HuH-7 (cell line): ENCODE measurements at regions not wholly inside any gene's neighbourhood (a gene's known extent, or its start where the extent isn't known, plus 50 kb on each side); places are given as distances from the start of the nearest gene placed in this dataset.

Experiments
- DNase-seq: peaks from one replicate; pipeline ENCODE4 v3.0.0; 2011; ENCODE audit warnings: low spot score

DNA sequence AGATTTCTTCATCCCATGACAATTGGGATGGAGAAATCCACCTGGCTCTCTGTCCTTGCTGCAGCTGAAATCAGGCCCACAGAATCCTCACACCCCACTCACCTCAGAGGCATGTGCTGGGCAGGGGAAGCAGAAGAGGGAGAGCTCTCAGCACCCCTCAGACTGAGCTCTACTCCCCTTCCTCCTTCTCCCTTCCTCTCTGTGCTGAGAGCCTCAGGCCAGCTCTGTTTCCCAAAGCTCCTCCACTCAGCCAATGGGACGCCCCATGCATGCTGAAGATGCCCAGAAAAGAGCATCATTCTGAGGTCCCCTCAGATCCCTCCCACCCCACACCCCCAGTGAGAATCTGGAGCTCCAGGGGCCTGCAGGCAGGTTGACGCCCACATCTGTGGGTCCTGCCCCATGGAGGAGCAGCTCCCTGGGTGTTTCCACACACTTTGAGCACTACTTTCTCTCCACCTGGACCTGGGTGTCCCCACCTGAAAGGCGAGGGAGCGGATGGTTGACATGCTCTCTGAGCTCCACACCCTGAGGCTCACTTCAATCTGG is 637.7 kb upstream of the ID2 start:
- DNase-seq: no peak

DNA sequence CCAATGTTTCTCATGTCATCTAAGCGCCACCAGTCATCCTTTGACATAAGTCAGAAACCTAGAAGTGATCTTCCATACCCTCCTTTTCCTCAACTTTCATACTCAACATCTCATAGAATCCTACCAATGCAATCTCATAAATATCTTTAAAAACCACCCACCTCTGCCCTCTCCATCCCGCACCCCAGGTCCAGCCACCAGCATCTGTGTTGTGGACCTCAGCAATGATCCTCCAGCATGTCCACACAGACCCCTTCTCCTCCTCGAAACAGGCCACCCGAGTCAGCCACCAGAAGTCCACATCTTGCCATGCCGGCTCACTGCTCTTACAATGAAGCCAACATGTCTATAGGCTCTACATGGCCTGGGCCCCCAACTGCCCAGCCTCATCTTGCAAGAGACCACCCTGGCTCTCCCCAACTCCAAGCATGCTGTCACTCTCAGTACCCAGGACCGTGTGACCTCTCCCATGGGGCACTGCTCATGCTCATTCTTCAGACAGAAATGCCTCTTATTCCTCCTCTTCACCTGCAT is 636.7 kb upstream of the ID2 start:
- DNase-seq: no peak

DNA sequence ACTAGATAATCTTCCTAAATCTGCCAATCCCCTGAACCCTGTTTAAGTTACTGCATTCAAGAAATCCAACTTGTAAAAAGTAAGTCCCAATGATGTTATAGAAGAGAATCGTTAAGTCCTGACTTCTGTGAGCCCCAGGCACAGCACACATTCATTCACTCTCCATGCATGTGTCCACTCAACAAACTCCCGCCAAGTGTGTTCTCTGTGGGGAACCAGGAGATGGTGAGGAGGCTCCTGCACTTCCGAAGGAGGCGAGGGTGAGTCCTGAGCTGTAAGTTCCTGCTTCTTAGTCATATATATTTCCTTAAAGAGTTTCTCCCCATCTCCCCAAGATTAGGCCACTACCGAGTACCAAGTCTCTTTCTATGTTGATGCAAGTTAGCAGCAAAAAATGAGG is 635.0 kb upstream of the ID2 start:
- DNase-seq: no peak

DNA sequence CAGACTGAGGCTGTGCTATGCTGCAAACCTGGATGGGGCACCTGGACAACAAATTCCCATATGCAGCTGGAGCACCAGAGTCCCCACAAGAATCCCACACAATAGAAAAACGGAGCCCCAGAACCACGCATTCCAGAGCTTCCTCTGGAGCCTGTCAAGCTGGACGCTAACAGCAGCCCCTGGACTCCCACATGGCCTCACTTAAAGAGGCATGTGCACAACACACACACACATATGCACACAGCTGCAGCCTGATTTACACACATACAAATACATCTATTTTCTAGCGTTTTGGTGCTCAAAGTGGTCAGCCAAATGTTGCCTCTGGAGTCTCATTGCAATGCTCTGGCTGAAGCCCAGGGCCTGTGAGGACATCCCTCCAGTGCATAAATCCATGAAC is 632.7 kb upstream of the ID2 start:
- DNase-seq: no peak

DNA sequence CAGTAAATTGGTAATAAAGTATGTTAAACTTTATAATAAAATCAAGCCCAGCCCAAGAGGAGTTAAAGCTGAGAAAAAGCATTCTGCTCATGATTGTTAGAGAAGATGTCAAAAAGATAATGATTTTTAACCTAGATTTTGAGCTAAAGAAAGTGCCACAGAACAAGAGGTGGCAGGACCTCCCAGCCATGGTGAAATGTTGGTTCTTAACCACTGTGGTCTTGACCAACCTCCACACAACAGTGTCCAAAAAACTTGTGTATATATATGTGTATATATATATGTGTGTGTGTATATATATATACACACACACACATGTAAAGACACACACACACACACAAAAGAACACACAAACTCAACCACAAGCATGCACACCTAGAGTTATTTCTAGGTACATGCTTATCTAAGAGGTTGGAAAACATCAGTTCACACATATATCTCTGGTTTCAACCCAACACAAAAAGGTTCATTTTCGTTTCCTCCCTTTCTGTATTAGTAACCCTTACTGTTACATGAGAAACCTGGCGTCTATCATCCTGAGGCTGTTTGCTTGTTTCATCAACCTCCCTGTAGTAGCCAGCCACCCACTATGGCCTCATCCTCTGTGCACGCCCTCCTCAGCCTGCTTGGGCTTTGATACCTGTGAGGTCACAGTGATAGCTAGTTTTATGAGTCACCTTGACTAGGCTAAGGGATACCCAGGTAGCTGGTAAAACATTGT is 631.8 kb upstream of the ID2 start:
- no peak for DNase-seq

DNA sequence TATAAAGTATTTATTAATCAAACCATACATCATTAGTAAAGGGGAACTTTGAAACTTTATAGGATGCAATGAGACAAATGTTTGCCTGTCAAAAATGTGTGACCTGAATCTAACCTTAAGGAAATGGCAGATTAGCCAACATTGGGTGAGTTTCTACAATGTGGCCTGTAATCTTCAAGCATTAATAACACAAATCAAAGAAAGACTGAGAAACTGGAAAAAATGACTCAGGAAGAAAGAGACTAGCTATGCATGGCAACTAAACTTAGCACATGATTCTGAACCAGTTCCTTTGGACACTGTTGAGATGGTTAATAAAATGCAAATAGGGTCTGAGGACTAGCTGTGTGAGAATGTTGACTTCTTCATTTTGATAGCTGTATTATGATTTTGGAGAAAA is 628.6 kb upstream of the ID2 start:
- DNase-seq: no peak

DNA sequence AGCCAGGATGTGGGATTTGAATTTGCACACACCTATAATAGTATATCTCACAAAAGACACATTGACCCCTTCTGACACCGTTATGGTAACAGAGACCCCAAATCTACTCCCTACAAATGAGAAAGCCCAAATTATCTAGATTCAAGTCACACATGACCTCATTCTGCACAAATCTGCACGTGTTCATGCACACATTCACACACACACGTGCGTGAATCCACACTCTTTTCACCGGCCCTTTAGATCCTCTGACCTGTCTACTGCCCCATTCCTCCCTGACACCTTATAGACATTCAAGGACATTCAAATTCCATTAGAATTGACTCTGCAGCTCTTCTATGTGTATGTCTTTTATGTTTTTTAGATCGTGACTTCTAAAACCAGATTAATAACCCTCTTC is 627.8 kb upstream of the ID2 start:
- no peak for DNase-seq

DNA sequence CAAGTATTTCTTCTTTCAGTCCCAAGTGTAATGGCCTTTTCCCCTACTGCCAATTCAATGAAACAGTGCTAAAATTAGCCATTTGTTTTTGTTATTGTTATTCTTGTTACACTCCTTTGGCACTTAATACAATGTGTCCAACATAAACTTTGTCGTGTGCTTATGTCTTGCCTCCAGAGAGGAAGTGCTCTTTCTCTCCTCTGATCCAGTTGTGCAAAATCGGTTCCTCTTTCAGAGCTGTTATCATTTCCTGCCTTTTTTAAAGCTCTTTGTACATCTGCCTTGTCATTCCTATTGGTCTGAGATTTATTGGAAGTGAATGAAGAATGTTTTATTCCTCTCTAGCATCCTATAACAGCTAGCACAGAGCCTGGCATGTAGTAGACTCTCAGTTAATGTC is 623.2 kb upstream of the ID2 start:
- DNase-seq: no peak

DNA sequence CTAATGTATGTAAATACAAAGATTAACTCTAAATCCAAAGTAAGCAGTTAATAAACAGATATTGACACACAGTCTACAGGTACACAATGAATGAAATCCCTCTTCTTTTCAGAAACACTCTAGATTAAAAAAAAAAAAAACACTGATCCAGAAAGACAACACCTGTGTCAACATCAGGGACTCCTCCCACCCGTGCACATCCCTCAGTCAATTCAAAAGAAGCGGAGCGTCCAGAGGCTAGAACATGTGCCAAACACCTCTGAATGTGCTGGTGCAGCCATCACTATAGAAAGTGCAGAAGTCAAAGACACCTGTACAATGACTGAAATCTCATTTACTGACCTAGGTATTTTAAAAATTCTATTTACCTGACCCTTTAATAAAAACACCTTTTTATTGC is 622.6 kb upstream of the ID2 start:
- no peak for DNase-seq

DNA sequence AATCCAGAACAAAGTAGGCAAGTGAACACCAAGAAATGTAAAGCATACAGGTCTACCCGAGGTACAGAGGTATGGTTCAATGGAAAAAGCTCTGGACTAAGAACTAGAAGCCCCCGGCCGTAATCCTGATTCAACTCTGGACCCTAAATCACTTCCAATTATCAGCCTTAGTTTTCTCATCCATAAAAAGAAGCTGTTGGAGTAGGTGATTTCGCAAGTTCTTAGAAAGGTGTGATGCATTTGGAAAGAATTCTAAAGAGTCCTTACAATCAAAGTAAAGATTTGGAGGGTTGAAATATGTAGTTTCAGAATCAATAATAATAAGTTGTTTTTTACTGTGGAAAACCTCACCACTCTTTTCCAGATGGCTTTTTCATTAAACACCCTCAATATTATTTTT is 622.1 kb upstream of the ID2 start:
- DNase-seq: no peak

DNA sequence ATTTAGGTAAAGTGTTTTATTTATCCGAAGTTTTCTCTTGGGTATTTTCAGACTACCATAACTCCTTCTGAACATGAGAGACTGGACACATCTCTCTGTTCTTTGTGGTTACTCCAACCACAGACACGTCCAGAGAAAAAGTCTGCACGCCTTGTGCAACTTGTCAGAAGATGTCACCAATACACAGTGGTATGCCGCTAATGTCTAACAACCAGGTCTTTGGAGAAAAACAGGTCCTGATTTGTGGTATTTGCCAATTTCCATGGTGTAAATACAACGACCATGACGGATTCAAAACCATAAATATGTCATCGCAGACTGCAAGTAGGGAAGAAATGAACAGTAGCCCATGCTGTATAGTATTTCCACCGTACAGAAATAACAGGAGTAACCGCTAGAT is 620.6 kb upstream of the ID2 start:
- no peak for DNase-seq

DNA sequence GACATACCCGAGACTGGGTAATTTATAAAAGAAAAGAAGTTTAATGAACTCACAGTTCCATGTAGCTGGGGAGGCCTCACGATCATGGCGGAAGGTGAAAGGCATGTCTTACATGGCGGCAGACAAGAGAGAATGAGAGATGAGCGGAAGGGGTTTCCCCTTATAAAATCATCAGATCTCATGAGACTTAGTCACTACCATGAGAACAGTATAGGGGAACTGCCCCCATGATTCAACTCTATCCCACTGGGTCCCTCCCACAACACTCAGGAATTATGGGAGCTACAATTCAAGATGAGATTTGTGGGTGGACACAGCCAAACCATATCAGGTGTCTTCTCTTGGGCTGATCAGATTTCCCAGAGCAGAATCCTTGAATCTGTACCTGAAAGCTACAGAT is 617.3 kb upstream of the ID2 start:
- no peak for DNase-seq

DNA sequence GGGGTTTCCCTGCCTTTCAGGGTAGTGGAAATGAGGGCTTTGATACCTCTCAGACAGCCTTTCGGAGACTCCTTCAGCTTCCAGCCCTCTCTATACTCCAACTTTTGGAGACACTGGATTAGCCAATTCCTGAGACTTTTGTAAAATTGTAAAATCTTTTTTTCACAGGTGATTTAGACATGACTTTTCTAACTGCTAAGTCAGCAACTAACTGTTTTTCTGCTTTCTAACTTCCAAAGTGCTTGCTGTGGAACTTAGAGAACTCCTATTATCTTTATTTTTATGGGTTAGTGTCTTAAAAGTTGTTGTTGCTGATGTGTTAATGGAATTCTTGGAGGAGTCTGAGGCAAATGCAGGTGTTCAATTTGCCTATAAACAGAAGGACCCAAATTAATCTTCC is 616.7 kb upstream of the ID2 start:
- no peak for DNase-seq

DNA sequence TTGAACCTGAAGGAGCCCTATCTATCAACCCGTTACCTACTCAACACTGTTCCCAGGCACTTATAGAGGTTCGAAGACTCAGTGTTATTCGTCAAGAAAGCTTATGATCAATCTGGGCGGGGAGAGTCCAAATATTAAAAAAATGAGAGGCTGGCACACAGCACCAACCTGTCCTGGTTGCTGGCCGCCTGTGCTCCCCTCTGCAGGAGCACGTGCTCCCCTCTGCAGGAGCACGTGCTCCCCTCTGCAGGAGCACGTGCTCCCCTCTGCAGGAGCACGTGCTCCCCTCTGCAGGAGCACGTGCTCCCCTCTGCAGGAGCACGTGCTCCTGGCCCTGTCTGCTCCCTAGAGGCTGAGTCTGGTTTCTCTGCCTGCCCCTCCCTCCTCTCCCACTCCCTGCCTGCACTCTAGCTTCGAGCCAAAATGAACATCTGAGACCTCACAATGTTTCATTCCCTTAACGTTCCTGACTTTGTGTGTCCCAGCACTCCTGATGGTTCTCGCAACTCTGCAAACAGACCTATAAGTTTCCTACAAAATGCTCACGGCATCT is 614.0 kb upstream of the ID2 start:
- DNase-seq: no peak

DNA sequence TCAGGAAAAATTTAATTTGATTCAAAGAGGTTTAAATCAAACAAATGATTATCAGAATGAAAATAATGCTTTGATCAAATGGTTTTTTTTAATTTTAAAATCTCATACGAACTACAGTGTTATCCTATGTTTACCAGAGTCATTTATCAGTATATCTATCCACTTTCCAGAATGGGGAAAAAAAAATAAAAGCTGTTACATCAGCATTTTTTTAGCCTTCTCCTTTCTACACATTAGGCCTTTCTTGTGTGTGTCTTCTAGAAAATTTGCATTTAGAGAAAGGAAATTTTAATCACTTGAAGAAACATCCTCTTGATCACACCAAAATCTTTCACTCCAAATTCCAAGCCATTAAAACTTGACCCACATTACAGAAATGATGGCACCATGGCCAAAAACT is 608.9 kb upstream of the ID2 start:
- no peak for DNase-seq

DNA sequence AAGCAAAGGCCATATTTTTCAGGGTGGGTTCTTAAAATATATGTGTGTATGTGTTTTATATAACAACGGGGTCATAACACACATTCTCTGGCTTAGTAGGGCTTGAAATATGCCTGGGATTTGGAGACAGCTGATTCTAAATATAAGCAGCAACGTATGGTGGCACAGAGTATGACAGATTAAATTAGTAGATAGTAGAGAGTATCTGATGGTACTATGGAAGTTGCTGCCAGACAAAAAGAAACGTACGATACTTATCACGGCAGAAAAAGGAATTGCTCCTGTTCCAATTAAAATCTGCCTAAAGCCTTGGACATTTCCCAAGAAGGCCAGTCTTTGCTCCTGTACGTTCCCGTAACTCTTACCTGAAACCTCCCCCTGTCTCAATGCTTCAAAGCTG is 607.9 kb upstream of the ID2 start:
- DNase-seq: no peak

DNA sequence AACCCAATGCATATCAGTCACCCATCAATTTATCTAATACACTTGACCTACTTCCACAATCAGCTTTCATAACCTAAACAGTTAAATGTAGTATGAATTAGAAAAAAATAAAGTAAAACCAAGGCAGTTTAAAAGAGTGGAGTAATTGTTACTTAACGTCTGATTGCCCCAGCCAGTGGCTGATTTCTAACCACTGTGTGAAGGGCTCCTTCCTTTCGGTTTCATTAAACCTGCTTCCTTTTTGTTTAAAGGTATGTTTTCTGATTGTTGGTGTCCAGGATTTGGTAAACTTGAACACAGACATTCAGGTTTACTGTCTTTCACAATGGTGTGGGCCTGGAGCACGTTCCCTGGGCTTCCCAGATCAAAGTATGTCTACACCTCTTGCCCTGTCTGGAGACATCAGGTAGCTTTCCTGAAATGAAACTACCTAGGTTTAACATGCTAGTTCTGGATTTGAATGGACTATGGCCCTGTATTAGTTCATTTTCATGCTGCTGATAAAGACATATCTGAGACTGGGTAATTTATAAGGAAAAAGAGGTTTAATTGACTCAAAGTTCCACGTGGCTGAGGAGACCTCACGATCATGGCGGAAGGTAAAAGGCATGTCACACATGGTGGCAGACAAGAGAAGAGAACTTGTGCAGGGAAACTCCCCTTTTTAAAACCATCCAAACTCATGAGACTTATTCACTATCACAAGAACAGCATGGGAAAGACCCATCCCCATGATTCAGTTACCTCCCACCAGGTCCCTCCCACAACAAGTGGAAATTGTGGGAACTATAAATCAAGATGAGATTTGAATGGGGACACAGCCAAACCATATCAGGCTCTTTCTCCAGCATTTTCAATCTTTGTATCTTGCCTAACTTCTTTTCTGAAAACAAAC is 605.2 kb upstream of the ID2 start:
- no peak for DNase-seq

DNA sequence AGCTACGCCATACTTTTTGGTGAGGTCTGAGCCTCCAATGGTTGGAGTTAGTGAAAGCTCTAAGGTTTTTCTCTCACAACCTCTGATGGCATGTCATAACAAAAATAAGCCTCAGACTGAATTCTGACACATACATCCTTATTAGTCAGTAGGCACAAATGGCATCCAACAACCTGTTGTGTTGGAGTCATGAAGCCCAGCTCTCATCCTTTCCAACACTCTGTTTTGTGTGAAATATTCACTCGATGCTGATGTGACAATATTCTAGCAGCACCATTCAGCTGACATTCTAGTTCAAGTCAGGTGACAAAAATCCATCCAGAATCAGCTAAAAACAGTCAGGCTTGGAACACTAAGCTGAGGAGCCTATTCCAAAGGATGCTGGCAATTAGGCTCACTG is 603.2 kb upstream of the ID2 start:
- no peak for DNase-seq

DNA sequence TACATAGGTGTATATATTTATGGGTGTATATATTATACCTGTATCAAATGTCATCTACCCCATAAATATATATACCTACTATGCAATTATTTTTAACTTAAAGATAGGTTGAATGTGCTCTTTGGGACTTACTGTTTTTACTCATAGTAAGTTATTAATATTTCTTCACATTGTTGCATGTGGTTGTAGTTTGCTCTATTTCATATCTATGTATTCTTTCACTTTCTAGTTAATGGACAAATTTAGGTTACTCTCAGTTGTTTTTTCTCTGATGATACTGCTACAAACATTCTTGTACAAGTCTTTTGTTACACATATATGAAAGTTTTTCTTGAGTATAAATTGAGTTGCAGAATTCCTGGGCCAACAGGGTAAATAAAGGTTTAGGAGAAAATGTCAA is 601.8 kb upstream of the ID2 start:
- no peak for DNase-seq

DNA sequence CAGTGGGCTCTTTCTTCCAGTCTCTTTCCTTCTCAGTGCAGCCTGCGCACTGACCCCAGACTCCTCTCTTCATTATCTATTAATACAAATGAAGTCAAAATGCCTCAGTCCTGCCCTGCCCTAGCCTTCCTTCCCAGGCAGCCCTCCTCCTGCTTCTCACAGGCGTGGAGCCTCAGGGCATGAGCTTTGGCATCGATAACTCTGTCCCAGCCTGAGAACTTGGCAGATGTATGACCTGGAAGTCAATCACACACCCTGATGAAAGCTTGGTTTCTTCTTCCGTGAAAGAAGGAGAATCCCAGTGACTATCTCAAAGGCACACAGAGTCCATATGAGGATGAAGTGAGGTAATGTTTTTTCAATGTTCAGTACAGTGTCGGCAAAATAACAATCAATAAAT is 600.7 kb upstream of the ID2 start:
- DNase-seq: no peak

DNA sequence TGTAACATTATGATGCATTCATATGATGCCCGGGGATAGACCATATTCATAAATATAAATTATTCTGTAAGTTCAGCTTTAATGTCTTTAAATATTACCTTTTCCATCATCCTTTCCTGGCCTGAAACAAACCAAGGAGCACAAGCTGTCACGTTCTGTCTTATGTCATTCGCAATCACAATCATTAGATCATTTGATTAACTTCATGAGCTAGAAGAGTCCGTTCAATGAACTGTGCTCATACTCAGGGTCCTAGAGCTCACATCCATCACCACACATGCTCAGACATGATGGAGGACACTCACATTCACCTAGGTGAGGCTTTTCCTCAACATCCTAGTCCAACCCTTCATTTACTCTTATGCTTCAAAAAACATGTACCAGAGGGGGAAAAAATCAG is 599.0 kb upstream of the ID2 start:
- no peak for DNase-seq

DNA sequence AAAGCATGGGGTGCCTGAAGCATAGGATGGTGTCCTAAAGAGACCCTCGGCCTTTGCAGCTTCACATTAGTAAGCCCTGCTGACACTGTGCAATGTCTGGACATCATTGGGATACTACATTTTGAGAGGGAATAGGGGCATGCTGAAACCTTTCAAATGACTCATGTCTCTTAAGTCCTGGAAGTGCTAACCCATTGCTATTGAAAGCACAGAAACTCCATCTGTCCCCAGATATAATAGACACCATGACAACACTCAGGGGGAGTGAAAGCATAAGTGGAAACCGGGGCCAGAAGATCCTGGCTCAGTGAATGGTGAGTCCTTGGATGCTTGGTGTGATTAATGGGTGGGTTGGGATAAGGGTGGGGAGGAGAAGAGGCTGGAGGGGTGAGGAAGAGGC is 595.5 kb upstream of the ID2 start:
- DNase-seq: no peak
